Lung (tissue), 11 donors: ENCODE measurements at regions not wholly inside any gene's neighbourhood (a gene's known extent, or its start where the extent isn't known, plus 50 kb on each side); places are given as distances from the start of the nearest gene placed in this dataset.

Source experiments
- ATAC-seq: fragments of 200-7000 bp; cut with Tn5 transposase; one replicate; pipeline ENCODE4 v1.9.1; 2020; ENCODE audit warnings: moderate number of reproducible peaks; ENCODE audit not compliant: insufficient read depth, low FRiP score
- DNase-seq, 3 donors: peaks; one replicate each; pipeline ENCODE4 v3.0.0-alpha.2; 2013 to 2017
- H3K27ac ChIP-seq, 2 donors: one replicate each; pipeline ENCODE4 v1.5.1; 2013; ENCODE audit warnings: mild to moderate bottlenecking in 2 of 2, moderate library complexity in 2 of 2, control low read depth in 1 of 2, inconsistent platforms in 1 of 2, low read depth in 1 of 2, low read length in 1 of 2
- H3K27me3 ChIP-seq, 3 donors: one replicate each; pipeline ENCODE4 v1.5.1; 2013; ENCODE audit warnings: low read length in 2 of 3; ENCODE audit not compliant: control insufficient read depth in 3 of 3, insufficient read depth in 3 of 3
- H3K36me3 ChIP-seq, 4 donors: one replicate each; pipeline ENCODE4 v1.5.1; 2013; ENCODE audit warnings: low read length in 4 of 4, mild to moderate bottlenecking in 1 of 4, moderate library complexity in 1 of 4; ENCODE audit not compliant: control insufficient read depth in 4 of 4, insufficient read depth in 4 of 4
- H3K4me1 ChIP-seq, 5 donors: one replicate each; pipeline ENCODE4 v1.5.1; 2013; ENCODE audit warnings: low read length in 5 of 5, mild to moderate bottlenecking in 2 of 5, moderate library complexity in 1 of 5; ENCODE audit not compliant: control insufficient read depth in 5 of 5, insufficient read depth in 5 of 5
- H3K4me3 ChIP-seq: one replicate; pipeline ENCODE4 v1.5.1; 2013; ENCODE audit warnings: mild to moderate bottlenecking, control low read depth, moderate library complexity
- H3K9ac ChIP-seq, 2 donors: one replicate each; pipeline ENCODE4 v1.5.1; 2013; ENCODE audit warnings: low read length in 2 of 2, control low read depth in 1 of 2; ENCODE audit not compliant: insufficient read depth in 1 of 2
- H3K9me3 ChIP-seq, 4 donors: one replicate each; pipeline ENCODE4 v1.5.1; 2013; ENCODE audit warnings: low read length in 3 of 4, mild to moderate bottlenecking in 1 of 4, moderate library complexity in 1 of 4; ENCODE audit not compliant: control insufficient read depth in 4 of 4, insufficient read depth in 3 of 4
- WGBS, 2 donors: extraction: QIAGEN DNeasy Blood & Tissue Kit; methylation state at CpG; one replicate each; pipeline ENCODE4 v1.1.7; 2013; 5-methylcytosine and 5-hydroxymethylcytosine counted together
- TF ChIP-seq, protein P1 (sequence below): IDR thresholded peaks from 2 replicates; pipeline ENCODE4 v1.5.1; 2012; ENCODE audit warnings: mild to moderate bottlenecking; ENCODE audit errors: control extremely low read depth, extremely low read depth
- donor health status: control.
- donor health status: control.
- donor health status: Bipolar disorder and iron deficiency.
- donor health status: healthy.
- donor health status: DM: yes; HTN: yes; CAD: no.

DNA sequence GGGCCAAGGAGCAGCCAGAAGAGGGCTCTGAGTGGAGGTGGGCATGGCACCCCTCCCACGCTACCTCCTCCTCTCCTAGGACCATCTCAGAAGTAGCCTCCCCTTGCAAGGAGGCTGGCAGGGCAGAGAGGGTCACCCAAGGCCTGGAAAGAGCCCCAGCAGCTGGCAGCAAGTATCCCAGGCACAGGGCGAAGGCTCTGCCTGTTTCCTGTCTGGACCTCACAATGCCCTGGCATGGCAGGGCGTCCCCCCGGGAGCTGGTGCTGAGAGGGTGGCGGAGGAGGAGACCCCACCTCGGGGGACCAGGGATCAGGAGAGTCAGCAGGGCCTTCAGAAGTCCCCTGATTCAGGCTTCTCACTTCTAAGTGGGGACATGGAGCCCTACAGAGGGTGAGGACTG is 66.2 kb upstream of the TAF1B start:
- TF ChIP-seq, protein P1, sequence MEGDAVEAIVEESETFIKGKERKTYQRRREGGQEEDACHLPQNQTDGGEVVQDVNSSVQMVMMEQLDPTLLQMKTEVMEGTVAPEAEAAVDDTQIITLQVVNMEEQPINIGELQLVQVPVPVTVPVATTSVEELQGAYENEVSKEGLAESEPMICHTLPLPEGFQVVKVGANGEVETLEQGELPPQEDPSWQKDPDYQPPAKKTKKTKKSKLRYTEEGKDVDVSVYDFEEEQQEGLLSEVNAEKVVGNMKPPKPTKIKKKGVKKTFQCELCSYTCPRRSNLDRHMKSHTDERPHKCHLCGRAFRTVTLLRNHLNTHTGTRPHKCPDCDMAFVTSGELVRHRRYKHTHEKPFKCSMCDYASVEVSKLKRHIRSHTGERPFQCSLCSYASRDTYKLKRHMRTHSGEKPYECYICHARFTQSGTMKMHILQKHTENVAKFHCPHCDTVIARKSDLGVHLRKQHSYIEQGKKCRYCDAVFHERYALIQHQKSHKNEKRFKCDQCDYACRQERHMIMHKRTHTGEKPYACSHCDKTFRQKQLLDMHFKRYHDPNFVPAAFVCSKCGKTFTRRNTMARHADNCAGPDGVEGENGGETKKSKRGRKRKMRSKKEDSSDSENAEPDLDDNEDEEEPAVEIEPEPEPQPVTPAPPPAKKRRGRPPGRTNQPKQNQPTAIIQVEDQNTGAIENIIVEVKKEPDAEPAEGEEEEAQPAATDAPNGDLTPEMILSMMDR: no peak
- ATAC-seq: no peak

DNA sequence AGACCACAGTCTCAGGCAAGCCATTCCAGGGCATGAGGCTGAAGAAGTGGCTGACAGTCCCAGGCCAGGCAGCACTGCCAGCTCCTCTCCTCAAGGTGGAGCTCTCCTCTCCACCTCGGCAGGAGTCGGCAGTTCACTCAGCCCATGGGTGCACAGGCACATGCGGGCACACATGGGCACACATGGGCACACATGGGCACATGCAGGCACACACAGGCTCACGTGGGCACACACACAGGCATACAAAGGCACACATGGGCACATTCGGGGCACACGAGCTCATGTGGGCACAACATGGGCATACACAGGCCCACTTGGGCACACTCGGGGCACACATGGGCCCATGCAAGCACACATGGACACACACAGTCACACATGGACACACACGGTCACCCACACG is 65.3 kb upstream of the TAF1B start:
- no peak overlapping the region for H3K27ac ChIP-seq
- no peaks in the 10 kb centered on the region for H3K36me3 ChIP-seq
- TF ChIP-seq, protein P1: no peak
- H3K27me3 ChIP-seq: no peaks in the 10 kb centered on the region
- no peak for DNase-seq
- H3K9me3 ChIP-seq: no peaks in the 10 kb centered on the region
- H3K9ac ChIP-seq: no peak overlapping the region
- WGBS, 2 donors: 82% methylated on average over 9 of the region's 9 CpGs
- peaks cover 0 to 11% (median 4%) of the 10 kb centered on the region in 5 donors for H3K4me1 ChIP-seq
- no peak for ATAC-seq
- H3K4me3 ChIP-seq: no peak overlapping the region

More for the DNA sequence above, 66.2 kb upstream of the TAF1B start:
- peaks cover 0 to 16% (median 3%) of the 10 kb centered on the region in 5 donors for H3K4me1 ChIP-seq
- no peaks in the 10 kb centered on the region for H3K36me3 ChIP-seq
- no peak overlapping the region for H3K9ac ChIP-seq
- H3K27ac ChIP-seq: no peak overlapping the region
- 95 to 98% methylated on average over 6 of the region's 6 CpGs for WGBS, 2 donors
- H3K27me3 ChIP-seq: no peaks in the 10 kb centered on the region
- no peaks in the 10 kb centered on the region for H3K9me3 ChIP-seq
- no peak for DNase-seq
- H3K4me3 ChIP-seq: no peak overlapping the region

DNA sequence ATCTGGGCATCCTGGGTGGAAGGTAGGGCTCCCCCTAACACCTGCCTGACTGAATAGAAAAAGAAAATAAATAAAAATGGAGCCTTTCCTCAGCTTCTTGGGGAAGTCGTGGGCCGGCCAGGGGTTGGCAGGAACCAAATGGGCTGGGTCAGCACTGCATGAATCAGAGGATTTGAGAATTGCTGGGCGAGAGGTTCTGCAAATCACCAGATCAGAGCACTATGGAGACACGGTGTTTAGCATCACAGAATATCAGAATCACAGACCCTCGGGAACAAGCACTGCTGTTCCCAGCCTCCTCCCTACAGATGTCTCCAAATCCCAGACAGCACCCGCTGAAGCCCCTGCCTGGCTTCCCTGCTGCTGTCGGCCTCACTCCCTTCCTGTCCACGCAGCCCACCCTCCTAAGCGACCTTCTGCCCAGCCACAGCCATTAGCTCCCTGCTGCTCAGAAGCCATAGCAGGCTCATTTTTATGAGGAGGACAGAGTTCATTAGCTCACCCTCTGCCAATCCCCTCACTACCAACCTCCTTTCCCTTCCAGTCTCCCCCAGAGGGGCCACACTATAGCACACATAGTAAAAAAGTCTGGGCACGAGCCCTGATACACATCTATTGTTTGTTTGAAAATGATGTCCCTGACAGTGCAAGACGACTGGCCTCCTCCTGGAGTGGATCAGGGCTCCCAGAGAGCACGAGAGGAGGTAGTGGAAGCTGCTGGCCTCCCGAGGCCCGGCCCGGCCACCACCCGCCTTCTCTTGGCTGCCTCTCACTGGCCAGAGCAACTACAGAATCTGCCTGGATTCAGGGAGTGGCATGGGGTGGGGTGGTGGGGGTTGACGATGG is 64.6 kb upstream of the TAF1B start:
- H3K4me1 ChIP-seq: peaks cover 0 to 4% (median 4%) of the 10 kb centered on the region in 5 donors
- no peak for ATAC-seq
- H3K36me3 ChIP-seq: no peaks in the 10 kb centered on the region
- H3K4me3 ChIP-seq: no peak overlapping the region
- 84 to 88% methylated on average over 17 of the region's 17 CpGs for WGBS, 2 donors
- H3K27ac ChIP-seq: no peak overlapping the region
- H3K27me3 ChIP-seq: no peaks in the 10 kb centered on the region
- TF ChIP-seq, protein P1: no peak
- H3K9me3 ChIP-seq: no peaks in the 10 kb centered on the region
- DNase-seq: no peak
- H3K9ac ChIP-seq: no peak overlapping the region
